ENCODE measurements at regions not wholly inside any gene's neighbourhood (a gene's known extent, or its start where the extent isn't known, plus 50 kb on each side); places are given as distances from the start of the nearest gene placed in this dataset.

GRCh38 chr4:57763070-57763469 is 652.9 kb upstream of the IGFBP7 start:
- TF ChIP-seq CTCF (IDR thresholded peaks at IDR 0.05) (no peak), TEAD4 (IDR thresholded peaks at IDR 0.05; ENCODE audit: borderline replicate concordance, insufficient read depth) (no peak), SMC3 (IDR thresholded peaks at IDR 0.05; ENCODE audit: low read depth, low read length) (no peak)
- TF ChIP-seq, protein P1, sequence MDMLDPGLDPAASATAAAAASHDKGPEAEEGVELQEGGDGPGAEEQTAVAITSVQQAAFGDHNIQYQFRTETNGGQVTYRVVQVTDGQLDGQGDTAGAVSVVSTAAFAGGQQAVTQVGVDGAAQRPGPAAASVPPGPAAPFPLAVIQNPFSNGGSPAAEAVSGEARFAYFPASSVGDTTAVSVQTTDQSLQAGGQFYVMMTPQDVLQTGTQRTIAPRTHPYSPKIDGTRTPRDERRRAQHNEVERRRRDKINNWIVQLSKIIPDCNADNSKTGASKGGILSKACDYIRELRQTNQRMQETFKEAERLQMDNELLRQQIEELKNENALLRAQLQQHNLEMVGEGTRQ (IDR thresholded peaks at IDR 0.05; ENCODE audit: borderline replicate concordance, low read depth, low read length): no peak

Measured in SK-N-SH (cell line).